ENCODE measurements at regions not wholly inside any gene's neighbourhood (a gene's known extent, or its start where the extent isn't known, plus 50 kb on each side); places are given as distances from the start of the nearest gene placed in this dataset.

DNA sequence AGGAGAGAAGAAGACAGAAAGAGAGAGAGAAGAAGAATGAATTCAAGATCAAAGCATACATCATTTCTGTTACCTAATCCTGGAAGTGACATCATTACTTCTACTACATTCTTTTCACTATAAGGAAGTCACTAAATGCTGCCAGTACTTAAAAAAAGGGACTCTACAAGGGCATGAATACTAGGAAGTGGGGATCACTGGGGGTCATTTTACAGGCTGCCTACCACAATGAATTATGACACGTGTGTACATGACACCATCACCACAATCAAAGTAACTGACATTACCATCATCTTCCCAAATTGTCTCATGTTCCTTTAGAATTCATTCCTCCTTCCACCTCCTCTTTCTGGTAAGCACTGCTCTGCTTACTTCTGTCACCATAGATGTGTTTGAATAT, 227.0 kb downstream of the CPE start:
- Mint-ChIP-seq H3K9me3 (peaks cover under 1% of the 10 kb centered on the region), H3K27ac (no peak overlapping the region), H3K27me3 (ENCODE audit: low read depth) (peaks cover 5% of the 10 kb centered on the region), H3K4me1 (peaks cover 17% of the 10 kb centered on the region), H3K4me3 (no peak overlapping the region), H3K36me3 (ENCODE audit: low read depth) (no peaks in the 10 kb centered on the region)
- no peak for TF ChIP-seq CTCF (IDR thresholded peaks at IDR 0.05; ENCODE audit: unreplicated experiment in 3 of 3)

GRCh38 chr4:165606465-165607205, 227.8 kb downstream of the CPE start:
- peaks cover 23% of the 10 kb centered on the region for H3K4me1 Mint-ChIP-seq
- H3K9me3 Mint-ChIP-seq = peaks cover 5% of the 10 kb centered on the region

DNA sequence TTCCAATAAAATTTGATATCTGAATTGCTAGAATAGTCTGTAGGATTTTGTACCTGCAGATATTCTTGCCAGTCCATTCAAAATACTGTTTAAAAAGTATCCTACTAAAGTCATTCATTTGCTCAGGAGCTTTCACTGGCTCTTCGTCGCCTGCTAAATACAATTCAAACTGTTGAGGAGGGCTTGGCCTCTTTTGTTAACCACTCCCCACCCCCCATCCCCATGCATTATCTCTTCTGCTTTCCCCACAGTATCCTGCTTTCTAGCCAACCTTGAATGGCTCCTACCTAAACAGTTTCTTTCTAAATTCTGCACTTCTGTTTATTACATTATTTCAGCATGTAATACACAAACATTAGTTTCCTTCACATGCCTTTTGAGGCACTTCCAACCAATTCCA, 230.8 kb downstream of the CPE start:
- peaks cover 5% of the 10 kb centered on the region for H3K9me3 Mint-ChIP-seq
- no peak overlapping the region for H3K4me3 Mint-ChIP-seq
- H3K27ac Mint-ChIP-seq = no peak overlapping the region
- TF ChIP-seq CTCF (IDR thresholded peaks at IDR 0.05; ENCODE audit: unreplicated experiment in 3 of 3) = no peak
- no peaks in the 10 kb centered on the region for H3K36me3 Mint-ChIP-seq (ENCODE audit: low read depth)
- H3K4me1 Mint-ChIP-seq = peaks cover 32% of the 10 kb centered on the region
- peaks cover 5% of the 10 kb centered on the region for H3K27me3 Mint-ChIP-seq (ENCODE audit: low read depth)

More at GRCh38 chr4:165606465-165607205, 227.8 kb downstream of the CPE start:
- Mint-ChIP-seq H3K36me3 (ENCODE audit: low read depth) (no peaks in the 10 kb centered on the region), H3K27me3 (ENCODE audit: low read depth) (peaks cover 5% of the 10 kb centered on the region), H3K4me3 (no peak overlapping the region), H3K27ac (no peak overlapping the region)
- TF ChIP-seq CTCF (IDR thresholded peaks at IDR 0.05; ENCODE audit: unreplicated experiment in 3 of 3) = no peak

GRCh38 chr4:165610679-165611437, 232.1 kb downstream of the CPE start:
- Mint-ChIP-seq H3K4me1 (peaks cover 24% of the 10 kb centered on the region), H3K9me3 (peaks cover 5% of the 10 kb centered on the region), H3K27me3 (ENCODE audit: low read depth) (peaks cover 5% of the 10 kb centered on the region), H3K4me3 (no peak overlapping the region), H3K36me3 (ENCODE audit: low read depth) (no peaks in the 10 kb centered on the region), H3K27ac (peak overlapping the region; percentile 10 to 29 (median 16))
- no peak for TF ChIP-seq CTCF (IDR thresholded peaks at IDR 0.05; ENCODE audit: unreplicated experiment in 3 of 3)

DNA sequence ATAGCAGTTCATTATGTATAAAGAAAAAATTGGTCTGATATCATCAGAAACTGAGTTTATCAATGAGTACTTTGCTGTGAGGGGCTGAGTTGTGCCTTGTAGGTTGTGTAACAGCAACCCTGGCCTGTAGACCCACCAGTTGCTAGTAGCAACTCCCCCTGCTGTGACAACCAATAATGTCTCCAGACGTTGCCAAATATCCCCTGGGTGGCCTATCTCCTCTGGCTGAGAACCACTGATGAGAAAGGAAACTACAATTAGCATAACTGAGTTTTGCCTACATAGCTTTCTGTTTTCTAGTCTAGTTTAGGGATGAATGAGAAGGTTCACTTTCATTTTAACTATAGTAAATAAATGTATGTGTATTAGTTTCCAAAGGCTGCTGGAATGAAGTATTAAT, 234.1 kb downstream of the CPE start:
- peaks cover 17% of the 10 kb centered on the region for H3K9me3 Mint-ChIP-seq
- peak overlapping the region in 1 of 3 experiments; percentile 74 for H3K27ac Mint-ChIP-seq
- H3K4me3 Mint-ChIP-seq = no peak overlapping the region
- H3K4me1 Mint-ChIP-seq = peaks cover 24% of the 10 kb centered on the region
- no peaks in the 10 kb centered on the region for H3K36me3 Mint-ChIP-seq (ENCODE audit: low read depth)
- TF ChIP-seq CTCF (IDR thresholded peaks at IDR 0.05; ENCODE audit: unreplicated experiment in 3 of 3) = no peak
- H3K27me3 Mint-ChIP-seq (ENCODE audit: low read depth) = peaks cover 5% of the 10 kb centered on the region
